SK-N-SH (cell line): ENCODE measurements at regions not wholly inside any gene's neighbourhood (a gene's known extent, or its start where the extent isn't known, plus 50 kb on each side); places are given as distances from the start of the nearest gene placed in this dataset.

Experiments used
- CTCF ChIA-PET: fragments of 300-600, 350-600 bp; formaldehyde crosslinking; extraction: SDS; loops from one replicate; lab custom pipeline; 2021; lab: Yijun Ruan, JAX
- POLR2A ChIA-PET: fragments of 350-600 bp; sonication (Branson Sonifier 250); formaldehyde crosslinking; extraction: SDS; loops from one replicate; lab custom pipeline; 2020; ENCODE audit warnings: antibody characterized with exemption, inconsistent platforms; lab: Yijun Ruan, JAX
- DNase-seq: peaks from one replicate; pipeline ENCODE4 v3.0.0; 2012
- H2AFZ ChIP-seq: fragments of 200-600 bp; sonication (generic); 2 replicates; pipeline ENCODE4 v1.8.1; 2016; ENCODE audit warnings: antibody characterized with exemption, mild to moderate bottlenecking, low read depth
- H3F3A ChIP-seq: fragments of 200-600 bp; sonication (generic); replicated peaks from 2 replicates; pipeline ENCODE3; 2016; ENCODE audit warnings: antibody characterized with exemption, mild to moderate bottlenecking; ENCODE audit not compliant: insufficient read depth
- H3K27ac ChIP-seq, 2 experiments: fragments of 200-500 bp in 1 of 2; fragments of 200-600 bp in 1 of 2; sonication (Bioruptor generic) in 1 of 2; sonication (generic), shearing (Covaris generic) in 1 of 2; 2 replicates each; pipeline versions ENCODE4 v1.5.1 to v1.6.1; 2014 to 2016; ENCODE audit warnings: low read depth in 2 of 2, inconsistent platforms in 1 of 2, low read length in 1 of 2, mild to moderate bottlenecking in 1 of 2, mixed read lengths in 1 of 2
- H3K27me3 ChIP-seq: fragments of 200-600 bp; sonication (generic), shearing (Covaris generic); 2 replicates; pipeline ENCODE4 v1.6.1; 2016; ENCODE audit warnings: mixed run types; ENCODE audit not compliant: insufficient read depth
- H3K36me3 ChIP-seq, 2 experiments: fragments of 200-500 bp in 1 of 2; fragments of 200-600 bp in 1 of 2; sonication (Bioruptor generic) in 1 of 2; sonication (generic) in 1 of 2; replicated peaks in 1 of 2; 2 replicates each; pipeline versions ENCODE3 to v1.5.1; 2014 to 2016; ENCODE audit warnings: low read length in 1 of 2, mild to moderate bottlenecking in 1 of 2; ENCODE audit not compliant: insufficient read depth in 2 of 2, control insufficient read depth in 1 of 2
- H3K4me1 ChIP-seq, 2 experiments: fragments of 200-500 bp in 1 of 2; fragments of 200-600 bp in 1 of 2; sonication (Bioruptor generic) in 1 of 2; sonication (generic), shearing (Covaris generic) in 1 of 2; 2 replicates each; pipeline versions ENCODE4 v1.5.1 to v1.6.1; 2014 to 2016; ENCODE audit warnings: low read depth in 1 of 2, low read length in 1 of 2, mixed run types in 1 of 2; ENCODE audit not compliant: insufficient read depth in 2 of 2, control insufficient read depth in 1 of 2
- H3K4me2 ChIP-seq: fragments of 200-600 bp; sonication (generic), shearing (Covaris generic); 2 replicates; pipeline ENCODE4 v1.6.1; 2017; ENCODE audit warnings: mixed run types
- H3K4me3 ChIP-seq, 2 experiments: fragments of 200-500 bp in 1 of 2; fragments of 200-600 bp in 1 of 2; sonication (Bioruptor generic) in 1 of 2; sonication (generic), shearing (Covaris generic) in 1 of 2; 2 replicates each; pipeline versions ENCODE4 v1.5.1 to v1.8.1; 2014 to 2016; ENCODE audit warnings: low read depth in 2 of 2, inconsistent platforms in 1 of 2, low read length in 1 of 2, mild to moderate bottlenecking in 1 of 2, mixed read lengths in 1 of 2, moderate library complexity in 1 of 2
- H3K79me2 ChIP-seq: fragments of 200-600 bp; sonication (generic); 2 replicates; pipeline ENCODE4 v1.8.1; 2017; ENCODE audit warnings: mild to moderate bottlenecking; ENCODE audit not compliant: insufficient read depth
- H3K9ac ChIP-seq: fragments of 200-600 bp; sonication (generic); 2 replicates; pipeline ENCODE4 v1.6.1; 2017; ENCODE audit warnings: mixed run types
- H3K9me2 ChIP-seq: fragments of 200-600 bp; sonication (generic); 2 replicates; pipeline ENCODE4 v1.6.1; 2017; ENCODE audit warnings: mixed run types
- H3K9me3 ChIP-seq: fragments of 200-600 bp; sonication (generic); 2 replicates; pipeline ENCODE4 v1.6.1; 2017; ENCODE audit warnings: mixed run types, mild to moderate bottlenecking, moderate library complexity
- H4K20me1 ChIP-seq: fragments of 200-600 bp; sonication (generic); 2 replicates; pipeline ENCODE4 v1.6.1; 2017; ENCODE audit warnings: mild to moderate bottlenecking, mixed run types; ENCODE audit not compliant: insufficient read depth
- CTCF ChIP-seq: fragments of 200-600 bp; sonication (generic); IDR thresholded peaks from 2 replicates; pipeline ENCODE4 v1.6.1; 2017; ENCODE audit warnings: antibody characterized with exemption, mild to moderate bottlenecking, moderate library complexity
- ELF1 ChIP-seq: IDR thresholded peaks from 2 replicates; pipeline ENCODE4 v1.4.0; 2012
- EP300 ChIP-seq, 2 experiments: IDR thresholded peaks; 2 replicates each; pipeline versions ENCODE4 v1.4.0 to v1.6.1; 2012; ENCODE audit warnings: borderline replicate concordance in 1 of 2, low read depth in 1 of 2, low read length in 1 of 2
- FOXJ3 ChIP-seq: sonication (generic); formaldehyde crosslinking; IDR thresholded peaks from 2 replicates; pipeline ENCODE4 v1.5.1; 2020; ENCODE audit warnings: mild to moderate bottlenecking, missing genetic modification reagents
- GABPA ChIP-seq: IDR thresholded peaks from 2 replicates; pipeline ENCODE4 v1.4.0; 2012; ENCODE audit warnings: low read depth, mild to moderate bottlenecking
- JUND ChIP-seq: IDR thresholded peaks from 2 replicates; pipeline ENCODE4 v1.4.0; 2012
- MAX ChIP-seq: IDR thresholded peaks from 2 replicates; pipeline ENCODE4 v1.4.0; 2012; ENCODE audit warnings: low read depth
- NFIC ChIP-seq: IDR thresholded peaks from 2 replicates; pipeline ENCODE4 v1.4.0; 2012; ENCODE audit warnings: borderline replicate concordance
- NRF1 ChIP-seq: IDR thresholded peaks from 2 replicates; pipeline ENCODE4 v1.6.1; 2012; ENCODE audit warnings: low read depth, mild to moderate bottlenecking, low read length
- POLR2AphosphoS5 ChIP-seq: IDR thresholded peaks from 2 replicates; pipeline ENCODE4 v1.6.1; 2012; ENCODE audit warnings: low read depth, low read length
- RFX5 ChIP-seq: IDR thresholded peaks from 2 replicates; pipeline ENCODE4 v1.6.1; 2012; ENCODE audit warnings: mild to moderate bottlenecking, improper control_type of control experiment, low read length
- TAF1 ChIP-seq: IDR thresholded peaks from 2 replicates; pipeline ENCODE4 v1.6.1; 2012; ENCODE audit warnings: low read depth, mild to moderate bottlenecking, low read length, moderate library complexity, borderline replicate concordance
- USF2 ChIP-seq: fragments of 150-350 bp; IDR thresholded peaks from 2 replicates; pipeline ENCODE4 v1.6.1; 2017; ENCODE audit warnings: antibody characterized with exemption, low read length, low read depth, borderline replicate concordance
- WGBS: methylation state at CpG from one replicate; pipeline ENCODE4 v1.1.6; 2017; ENCODE audit warnings: low lambda C conversion rate; 5-methylcytosine and 5-hydroxymethylcytosine counted together

- Histone ChIP-seq H3K4me1 (no peaks in the 10 kb centered on the region; a peak in 1 of 4 replicates), H3K27me3 (no peaks in the 10 kb centered on the region), H3K36me3 (no peaks in the 10 kb centered on the region), H3K4me2 (no peak overlapping the region), H3K27ac (no peak overlapping the region), H3K9me2 (no peaks in the 10 kb centered on the region), H3K9ac (no peak overlapping the region), H3K4me3 (no peak overlapping the region), H2AFZ (no peak overlapping the region), H4K20me1 (no peaks in the 10 kb centered on the region), H3K79me2 (no peaks in the 10 kb centered on the region), H3F3A (no peaks in the 10 kb centered on the region), H3K9me3 (no peaks in the 10 kb centered on the region)
- CTCF ChIA-PET: no interaction called here
- WGBS: 13% methylated on average over 3 of the region's 3 CpGs
- no peak for DNase-seq
- TF ChIP-seq POLR2AphosphoS5 (no peak), TAF1 (no peak), GABPA (no peak), CTCF (no peak), JUND (no peak), ELF1 (no peak)
- POLR2A ChIA-PET: no interaction called here
Observed at GRCh38 chr7:88586890-88587289, 172.6 kb upstream of the ZNF804B start.

- Histone ChIP-seq H3K4me3 (no peak overlapping the region), H3F3A (no peaks in the 10 kb centered on the region), H3K9me2 (no peaks in the 10 kb centered on the region)
- WGBS: 10% methylated on average over 3 of the region's 3 CpGs
- no peak for TF ChIP-seq USF2
- TF ChIP-seq FOXJ3 (CRISPR knock-in tag): no peak
- no peak for TF ChIP-seq CTCF
- no peak for TF ChIP-seq EP300 (IDR thresholded peaks at IDR 0.05; ENCODE audit: borderline replicate concordance in 1 of 2, low read depth in 1 of 2, low read length in 1 of 2)
- no peak for TF ChIP-seq MAX
- TF ChIP-seq RFX5: no peak
- no peak for TF ChIP-seq NRF1
- TF ChIP-seq TAF1: no peak
- TF ChIP-seq ELF1: no peak
- no peak for TF ChIP-seq NFIC
- no peak for TF ChIP-seq GABPA
- TF ChIP-seq, all 33 proteins: peak for 0
- Histone ChIP-seq H3K36me3 (no peaks in the 10 kb centered on the region), H3K27me3 (no peaks in the 10 kb centered on the region), H2AFZ (no peak overlapping the region), H3K4me1 (no peaks in the 10 kb centered on the region; a peak in 1 of 4 replicates), H3K9me3 (no peaks in the 10 kb centered on the region), H3K9ac (no peak overlapping the region), H3K27ac (no peak overlapping the region), H4K20me1 (no peaks in the 10 kb centered on the region), H3K79me2 (no peaks in the 10 kb centered on the region), H3K4me2 (no peak overlapping the region)
- ChIA-PET POLR2A (no interaction called here), CTCF (no interaction called here)
- DNase-seq: no peak
Observed at GRCh38 chr7:88586219-88586618, 173.3 kb upstream of the ZNF804B start.
